Panc1 (cell line): ENCODE measurements at regions not wholly inside any gene's neighbourhood (a gene's known extent, or its start where the extent isn't known, plus 50 kb on each side); places are given as distances from the start of the nearest gene placed in this dataset.

Experiments used
- POLR2AphosphoS5 ChIP-seq: IDR thresholded peaks from 2 replicates; pipeline ENCODE4 v1.6.1; 2012; ENCODE audit warnings: mild to moderate bottlenecking, low read depth, low read length, moderate library complexity
- TF ChIP-seq, protein P1 (sequence below): fragments of 450-650 bp; IDR thresholded peaks from 2 replicates; pipeline ENCODE4 v1.5.1; 2017; ENCODE audit warnings: mild to moderate bottlenecking

- TF ChIP-seq POLR2AphosphoS5: no peak
- TF ChIP-seq, protein P1, sequence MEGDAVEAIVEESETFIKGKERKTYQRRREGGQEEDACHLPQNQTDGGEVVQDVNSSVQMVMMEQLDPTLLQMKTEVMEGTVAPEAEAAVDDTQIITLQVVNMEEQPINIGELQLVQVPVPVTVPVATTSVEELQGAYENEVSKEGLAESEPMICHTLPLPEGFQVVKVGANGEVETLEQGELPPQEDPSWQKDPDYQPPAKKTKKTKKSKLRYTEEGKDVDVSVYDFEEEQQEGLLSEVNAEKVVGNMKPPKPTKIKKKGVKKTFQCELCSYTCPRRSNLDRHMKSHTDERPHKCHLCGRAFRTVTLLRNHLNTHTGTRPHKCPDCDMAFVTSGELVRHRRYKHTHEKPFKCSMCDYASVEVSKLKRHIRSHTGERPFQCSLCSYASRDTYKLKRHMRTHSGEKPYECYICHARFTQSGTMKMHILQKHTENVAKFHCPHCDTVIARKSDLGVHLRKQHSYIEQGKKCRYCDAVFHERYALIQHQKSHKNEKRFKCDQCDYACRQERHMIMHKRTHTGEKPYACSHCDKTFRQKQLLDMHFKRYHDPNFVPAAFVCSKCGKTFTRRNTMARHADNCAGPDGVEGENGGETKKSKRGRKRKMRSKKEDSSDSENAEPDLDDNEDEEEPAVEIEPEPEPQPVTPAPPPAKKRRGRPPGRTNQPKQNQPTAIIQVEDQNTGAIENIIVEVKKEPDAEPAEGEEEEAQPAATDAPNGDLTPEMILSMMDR: no peak
Measured at GRCh38 chr16:51691109-51691508, 540.0 kb upstream of the SALL1 start.
